Upper lobe of left lung (tissue), 4 donors: ENCODE measurements at regions not wholly inside any gene's neighbourhood (a gene's known extent, or its start where the extent isn't known, plus 50 kb on each side); places are given as distances from the start of the nearest gene placed in this dataset.
"Not testable (repeated sequence)": the region's sequence is repeated elsewhere in the genome, so short reads cannot be mapped to it uniquely, and the experiment has no call there.

Experiments
- CTCF ChIP-seq, 6 experiments: fragments of 450-650 bp in 4 of 6; fragments of 200-600 bp in 2 of 6; sonication (generic) in 2 of 6; IDR thresholded peaks; one replicate each; pipeline ENCODE4 v1.5.1; 2016 to 2019; ENCODE audit warnings: antibody characterized with exemption in 6 of 6
- EP300 ChIP-seq, 4 donors: sonication (generic); formaldehyde crosslinking; IDR thresholded peaks; one replicate each; pipeline ENCODE4 v1.5.1; 2017; ENCODE audit warnings: antibody characterized with exemption in 4 of 4, control low read depth in 2 of 4
- POLR2A ChIP-seq, 4 donors: fragments of 450-650 bp; IDR thresholded peaks; one replicate each; pipeline ENCODE4 v1.5.1; 2016 to 2017; ENCODE audit warnings: antibody characterized with exemption in 4 of 4, mild to moderate bottlenecking in 2 of 4

DNA sequence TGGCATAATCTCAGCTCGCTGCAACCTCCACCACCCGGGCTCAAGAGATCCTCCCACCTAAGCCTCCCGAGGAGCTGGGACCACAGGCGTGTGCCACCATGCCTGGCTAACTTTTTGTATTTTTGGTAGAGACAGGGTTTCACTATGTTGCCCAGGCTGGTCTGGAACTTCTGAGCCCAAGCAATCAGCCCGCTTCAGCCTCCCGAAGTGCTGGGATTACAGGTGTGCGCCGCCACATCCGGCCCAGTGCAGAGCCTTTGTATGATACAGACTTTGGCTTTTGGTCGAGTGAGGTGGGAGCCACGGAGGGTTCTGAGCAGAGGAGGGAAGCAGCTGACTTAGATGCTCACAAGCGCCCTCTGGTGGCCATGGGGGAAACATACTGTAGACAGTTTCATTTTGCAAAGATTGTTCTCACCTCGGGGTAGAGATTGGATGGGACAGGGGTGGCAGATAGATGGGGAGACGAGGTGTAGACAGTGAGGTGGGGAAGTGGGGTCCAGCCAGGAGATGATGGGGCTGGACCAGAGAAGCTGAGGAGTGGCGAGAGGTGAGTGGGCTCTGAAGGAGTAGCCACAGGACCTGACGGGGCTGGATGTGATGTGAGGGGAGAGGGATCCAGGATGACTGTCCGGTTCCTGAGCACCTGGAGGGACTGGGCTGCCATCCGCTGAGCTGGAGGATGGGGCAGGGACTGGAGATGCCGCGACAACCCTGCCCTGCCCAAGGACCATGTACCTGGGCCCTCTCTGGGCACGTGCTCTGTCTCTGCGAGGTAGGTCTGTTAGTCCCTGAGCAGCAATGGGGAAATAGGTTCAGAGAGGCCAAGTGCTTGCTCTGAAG lies 105.1 kb downstream of the CRLF3 start:
- TF ChIP-seq CTCF (IDR thresholded peaks at IDR 0.05) = peak; percentile 56 to 70 (median 66)
- not testable (repeated sequence) for TF ChIP-seq EP300, POLR2A (IDR thresholded peaks at IDR 0.05)
